SJSA1 (cell line): ENCODE measurements at regions not wholly inside any gene's neighbourhood (a gene's known extent, or its start where the extent isn't known, plus 50 kb on each side); places are given as distances from the start of the nearest gene placed in this dataset.

Source experiments
- DNase-seq, 2 experiments: peaks; one replicate each; pipeline ENCODE4 v3.0.0-alpha.2; 2015 to 2020; ENCODE audit warnings: low spot score in 2 of 2, low read depth in 1 of 2
- H3K27ac ChIP-seq: fragments of 250-450 bp; sonication (Bioruptor Pico); 2 replicates; pipeline ENCODE4 v1.5.1; 2020; ENCODE audit warnings: mild to moderate bottlenecking, moderate library complexity
- H3K27me3 ChIP-seq: fragments of 250-450 bp; sonication (Bioruptor Pico); replicated peaks from 2 replicates; pipeline ENCODE4 v1.5.1; 2020; ENCODE audit warnings: mild to moderate bottlenecking, moderate library complexity
- H3K36me3 ChIP-seq: fragments of 250-450 bp; sonication (Bioruptor Pico); 2 replicates; pipeline ENCODE4 v1.5.1; 2020; ENCODE audit warnings: mild to moderate bottlenecking
- H3K4me1 ChIP-seq: fragments of 250-450 bp; sonication (Bioruptor Pico); replicated peaks from 2 replicates; pipeline ENCODE4 v1.6.1; 2021; ENCODE audit warnings: mild to moderate bottlenecking
- H3K4me3 ChIP-seq: fragments of 250-450 bp; sonication (Bioruptor Pico); 2 replicates; pipeline ENCODE4 v1.5.1; 2020; ENCODE audit warnings: mild to moderate bottlenecking
- H3K9me3 ChIP-seq: fragments of 250-450 bp; sonication (Bioruptor Pico); replicated peaks from 2 replicates; pipeline ENCODE4 v1.5.1; 2020; ENCODE audit warnings: mild to moderate bottlenecking

DNA sequence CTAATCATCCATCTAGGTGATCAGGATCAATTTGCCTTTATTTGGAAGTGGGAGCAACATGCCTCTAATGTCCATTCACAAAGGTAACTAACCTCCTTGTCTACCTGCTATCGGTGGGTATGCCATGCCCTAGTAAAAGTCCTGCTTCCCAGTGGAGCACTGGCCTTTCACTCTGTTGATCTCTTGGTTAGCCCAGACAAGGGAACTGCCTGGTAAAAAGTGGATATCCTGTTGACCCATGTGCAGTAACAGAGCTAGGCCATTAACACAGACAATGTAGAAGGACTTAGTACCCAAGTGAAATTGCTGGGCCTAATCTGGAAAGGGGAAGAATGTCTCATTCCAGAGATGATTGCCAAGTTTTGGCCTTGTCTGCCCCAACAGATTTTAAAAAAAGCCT lies 171.5 kb upstream of the CSNK1A1L start:
- H3K36me3 ChIP-seq = no peaks in the 10 kb centered on the region
- H3K4me3 ChIP-seq = no peak overlapping the region
- DNase-seq = no peak
- H3K27me3 ChIP-seq = no peaks in the 10 kb centered on the region
- no peaks in the 10 kb centered on the region for H3K4me1 ChIP-seq
- H3K27ac ChIP-seq = no peak overlapping the region
- no peaks in the 10 kb centered on the region for H3K9me3 ChIP-seq

DNA sequence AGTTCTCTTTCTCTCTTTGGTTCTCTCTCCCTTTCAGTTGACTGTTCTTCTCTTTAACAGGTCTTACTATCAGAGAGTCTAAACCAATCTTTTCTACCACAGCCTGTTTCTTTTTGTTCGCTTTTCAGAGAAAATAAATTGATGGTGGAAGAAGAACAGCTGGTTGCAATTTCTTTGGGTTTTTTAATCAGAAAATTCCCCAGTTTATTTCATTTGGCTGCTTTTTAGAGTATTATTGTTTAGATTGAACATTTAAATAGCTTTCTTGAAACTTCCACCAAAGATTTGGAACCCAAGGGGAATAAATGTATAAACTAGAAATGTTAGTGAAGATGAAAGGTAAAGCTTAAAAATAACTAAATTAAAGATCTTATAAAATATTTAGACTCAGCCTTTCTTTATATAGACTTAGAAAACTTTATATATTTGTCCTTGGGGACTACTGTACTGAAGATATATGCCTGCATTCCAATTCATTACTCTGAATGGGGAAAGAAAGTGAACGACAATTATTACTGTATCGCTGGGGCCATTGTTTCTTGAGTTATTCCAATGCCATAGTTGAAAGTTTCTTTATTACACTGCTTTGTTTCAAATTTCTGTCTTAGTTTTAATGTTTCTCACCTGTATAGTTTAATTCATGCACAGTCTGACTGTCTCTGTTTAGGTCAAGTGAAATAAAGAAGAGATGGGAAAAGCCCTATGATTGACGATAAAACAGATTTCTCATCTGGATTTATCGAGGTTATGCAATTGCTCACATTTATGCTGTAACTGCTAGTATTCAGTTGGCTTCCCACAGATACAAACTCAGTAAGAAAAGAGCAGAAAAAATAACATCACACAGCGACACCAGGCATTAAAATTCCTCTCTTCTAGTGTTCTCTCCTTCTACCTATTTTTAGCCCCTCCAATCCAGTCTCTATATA lies 169.4 kb upstream of the CSNK1A1L start:
- no peaks in the 10 kb centered on the region for H3K27me3 ChIP-seq
- no peaks in the 10 kb centered on the region for H3K9me3 ChIP-seq
- no peaks in the 10 kb centered on the region for H3K4me1 ChIP-seq
- H3K36me3 ChIP-seq = no peaks in the 10 kb centered on the region
- no peak overlapping the region for H3K27ac ChIP-seq
- no peak overlapping the region for H3K4me3 ChIP-seq
- no peak for DNase-seq

DNA sequence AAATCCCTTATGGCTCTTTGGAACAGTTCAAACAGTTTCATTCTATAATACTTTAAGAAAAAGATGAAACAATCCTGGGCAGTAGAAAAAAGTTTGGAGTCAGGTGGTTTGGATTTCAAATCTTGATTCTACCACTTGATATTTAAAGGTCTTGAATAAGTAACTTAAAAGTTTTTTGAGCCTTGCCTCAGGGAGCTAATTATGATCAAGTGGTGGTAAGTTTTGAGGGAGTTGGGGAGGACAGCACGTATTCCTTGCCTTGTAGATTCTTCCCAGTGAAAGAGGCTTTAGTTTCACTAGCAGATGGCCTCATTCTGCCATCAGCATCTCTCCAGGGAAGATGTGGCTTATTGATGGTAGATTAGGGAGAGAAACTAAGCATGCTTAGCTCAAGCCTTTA lies 168.4 kb upstream of the CSNK1A1L start:
- H3K9me3 ChIP-seq = no peaks in the 10 kb centered on the region
- no peak for DNase-seq
- no peaks in the 10 kb centered on the region for H3K4me1 ChIP-seq
- H3K36me3 ChIP-seq = no peaks in the 10 kb centered on the region
- no peak overlapping the region for H3K27ac ChIP-seq
- H3K4me3 ChIP-seq = no peak overlapping the region
- no peaks in the 10 kb centered on the region for H3K27me3 ChIP-seq

DNA sequence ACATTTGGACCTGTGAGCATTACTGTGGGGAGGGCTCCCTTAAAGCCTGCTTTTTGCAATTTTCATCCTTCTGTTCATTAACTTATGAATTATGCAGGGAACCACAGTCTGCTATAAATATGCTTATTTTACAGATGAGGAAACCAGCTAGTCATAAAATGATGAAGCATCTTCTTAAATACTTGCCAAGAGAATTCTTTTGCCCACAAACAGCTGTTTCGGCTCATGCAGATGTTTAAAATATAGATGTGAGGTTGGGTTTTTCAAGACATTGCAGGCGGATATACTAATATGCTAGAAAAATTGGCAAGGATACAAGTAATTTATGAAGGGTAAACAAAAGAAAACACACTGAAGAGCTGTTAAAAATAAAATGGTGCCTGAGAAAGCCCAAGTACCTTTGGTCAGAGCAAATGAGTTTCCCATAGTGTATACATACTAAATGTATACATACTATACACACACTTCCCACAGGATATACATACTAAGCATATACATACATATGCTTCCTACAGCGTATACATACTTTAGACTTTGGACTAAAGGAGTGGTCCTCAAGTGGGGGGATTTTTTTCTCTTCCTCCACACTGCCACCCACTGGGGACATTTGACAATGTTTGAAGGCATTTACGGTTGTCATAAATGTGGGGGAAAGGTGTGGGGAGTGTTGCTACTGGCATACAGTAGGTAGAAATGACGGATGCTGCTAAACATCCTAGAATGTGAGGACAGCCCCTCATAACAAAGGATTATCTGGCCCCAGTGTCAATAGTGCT lies 164.9 kb upstream of the CSNK1A1L start:
- Histone ChIP-seq H3K27me3 (no peaks in the 10 kb centered on the region), H3K4me1 (no peaks in the 10 kb centered on the region), H3K4me3 (no peak overlapping the region), H3K36me3 (no peaks in the 10 kb centered on the region), H3K9me3 (no peaks in the 10 kb centered on the region), H3K27ac (no peak overlapping the region)
- no peak for DNase-seq

DNA sequence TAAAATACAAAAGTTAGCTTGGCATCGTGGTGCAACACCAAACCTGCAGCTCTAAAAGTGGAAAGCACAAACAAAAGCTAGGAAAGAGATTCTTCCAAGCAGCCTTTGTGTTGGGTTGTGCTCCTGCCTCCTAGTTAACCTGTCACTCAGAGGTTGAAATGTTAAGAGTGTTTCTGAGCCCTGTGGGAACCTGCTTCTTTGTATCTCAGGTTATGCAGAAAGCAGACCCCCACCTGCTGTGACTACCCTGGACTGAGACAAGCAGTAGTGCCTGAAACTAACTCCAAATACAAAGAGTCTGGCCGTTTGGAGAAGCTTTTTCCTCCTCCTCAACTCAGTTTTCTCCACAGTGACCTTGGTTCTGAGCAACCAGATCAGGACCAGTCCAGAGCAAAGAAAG lies 158.4 kb upstream of the CSNK1A1L start:
- Histone ChIP-seq H3K9me3 (no peaks in the 10 kb centered on the region), H3K27ac (no peak overlapping the region), H3K27me3 (no peaks in the 10 kb centered on the region), H3K4me3 (no peak overlapping the region), H3K36me3 (no peaks in the 10 kb centered on the region), H3K4me1 (no peaks in the 10 kb centered on the region)
- DNase-seq = no peak

DNA sequence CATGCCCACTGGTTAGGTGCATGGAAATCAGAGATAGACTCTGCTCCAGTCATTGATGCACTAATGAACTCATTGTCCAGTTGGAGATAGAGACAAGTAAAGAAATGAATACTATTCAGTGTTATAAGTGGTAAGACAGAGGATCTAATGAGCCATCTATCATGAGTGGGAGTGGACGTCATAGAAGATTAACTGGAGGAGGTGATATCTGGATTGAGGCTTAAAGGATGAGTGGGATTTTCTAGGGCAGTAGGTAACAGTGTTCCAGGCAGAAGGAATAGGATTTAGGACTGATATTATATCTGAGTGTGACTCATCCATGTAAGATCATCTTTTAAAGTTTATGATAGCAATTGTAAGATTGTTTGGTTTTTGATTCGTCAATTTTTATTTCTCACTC lies 152.2 kb upstream of the CSNK1A1L start:
- Histone ChIP-seq H3K4me1 (no peaks in the 10 kb centered on the region), H3K4me3 (no peak overlapping the region), H3K27ac (no peak overlapping the region), H3K36me3 (no peaks in the 10 kb centered on the region), H3K27me3 (no peaks in the 10 kb centered on the region), H3K9me3 (no peaks in the 10 kb centered on the region)
- DNase-seq = no peak

DNA sequence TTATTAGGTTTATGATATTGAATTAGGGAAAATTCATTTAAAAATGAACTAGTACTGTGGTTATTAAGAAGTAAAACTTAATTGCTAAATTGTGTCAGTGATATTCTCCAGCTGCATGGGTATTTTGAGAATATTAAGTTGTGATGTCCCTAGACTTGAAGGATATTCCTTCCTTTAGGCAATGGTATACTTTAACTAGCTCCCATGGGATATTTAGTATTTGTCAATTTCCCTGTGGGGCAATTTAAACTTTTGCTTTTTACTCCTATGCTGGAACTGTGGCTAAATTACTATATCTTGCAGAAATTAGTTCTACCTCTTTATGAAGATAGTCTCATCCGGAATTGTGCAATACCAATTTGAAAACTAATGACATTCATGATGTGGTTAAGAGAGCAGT lies 151.6 kb upstream of the CSNK1A1L start:
- Histone ChIP-seq H3K27ac (no peak overlapping the region), H3K9me3 (no peaks in the 10 kb centered on the region), H3K4me1 (no peaks in the 10 kb centered on the region), H3K4me3 (no peak overlapping the region), H3K36me3 (no peaks in the 10 kb centered on the region), H3K27me3 (no peaks in the 10 kb centered on the region)
- no peak for DNase-seq

DNA sequence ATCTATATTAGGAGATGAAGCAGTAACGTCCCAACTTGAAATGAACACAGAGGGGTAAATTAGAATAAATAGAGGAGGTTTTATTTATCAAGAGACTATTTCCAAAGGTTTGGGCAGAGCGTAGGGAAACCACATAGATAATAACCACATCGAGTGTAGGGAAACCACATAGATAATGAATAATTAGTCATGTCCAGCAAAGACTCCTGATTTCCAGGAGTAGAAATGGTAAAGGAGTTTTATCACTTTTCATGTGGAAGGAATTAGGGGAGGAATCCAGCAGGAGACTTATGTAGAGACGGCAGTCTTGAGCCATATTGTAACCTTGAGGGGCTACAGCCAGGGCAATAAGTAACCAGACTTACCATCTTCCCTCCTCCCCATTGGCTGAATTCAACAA lies 136.3 kb upstream of the CSNK1A1L start:
- H3K27ac ChIP-seq = no peak overlapping the region
- DNase-seq = no peak
- H3K27me3 ChIP-seq = no peaks in the 10 kb centered on the region
- H3K4me3 ChIP-seq = no peak overlapping the region
- no peaks in the 10 kb centered on the region for H3K36me3 ChIP-seq
- H3K4me1 ChIP-seq = no peaks in the 10 kb centered on the region
- no peaks in the 10 kb centered on the region; the same call in 1 of the 2 replicates for H3K9me3 ChIP-seq

DNA sequence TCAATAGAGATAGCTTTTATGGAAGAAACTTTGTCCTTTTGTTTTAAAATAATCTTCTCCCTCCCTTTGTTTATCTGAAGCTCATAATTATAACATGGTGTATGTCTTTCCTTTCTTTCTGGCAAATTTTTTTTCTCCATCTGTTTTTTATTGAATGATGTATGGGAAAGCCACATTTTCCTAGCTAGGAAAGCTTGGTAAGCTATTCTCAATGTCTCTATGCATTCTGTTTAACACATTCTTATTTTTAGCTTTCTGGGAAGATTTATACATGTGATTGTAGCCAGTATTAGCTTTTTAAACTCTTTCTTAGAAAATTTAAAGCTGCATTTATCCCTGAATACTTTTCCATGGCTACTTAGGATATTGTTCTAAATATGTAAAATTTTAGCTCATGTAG lies 124.9 kb upstream of the CSNK1A1L start:
- Histone ChIP-seq H3K27me3 (no peaks in the 10 kb centered on the region), H3K36me3 (no peaks in the 10 kb centered on the region), H3K4me1 (no peaks in the 10 kb centered on the region), H3K27ac (no peak overlapping the region), H3K4me3 (no peak overlapping the region), H3K9me3 (no peaks in the 10 kb centered on the region)
- DNase-seq = no peak

DNA sequence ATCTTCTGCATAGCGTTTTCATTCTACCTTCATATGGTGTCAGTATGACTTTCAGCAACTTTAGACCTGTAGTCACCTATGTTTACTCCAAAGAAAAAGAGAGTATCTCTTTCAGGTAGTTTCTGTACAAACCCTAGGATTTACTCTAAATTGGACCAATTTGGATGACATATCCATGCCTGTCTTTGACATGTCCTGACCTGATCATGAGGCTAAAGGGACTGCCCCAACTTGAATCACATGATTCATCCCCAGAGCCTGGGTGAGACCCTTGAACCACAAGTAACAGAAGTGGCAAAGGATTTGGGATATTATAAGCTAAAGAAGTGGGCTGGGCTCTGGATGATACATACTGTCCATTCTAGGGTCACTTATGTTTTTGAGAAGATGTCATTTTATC lies 124.5 kb upstream of the CSNK1A1L start:
- Histone ChIP-seq H3K36me3 (no peaks in the 10 kb centered on the region), H3K27ac (no peak overlapping the region), H3K4me3 (no peak overlapping the region), H3K4me1 (no peaks in the 10 kb centered on the region), H3K9me3 (no peaks in the 10 kb centered on the region), H3K27me3 (no peaks in the 10 kb centered on the region)
- DNase-seq = no peak

DNA sequence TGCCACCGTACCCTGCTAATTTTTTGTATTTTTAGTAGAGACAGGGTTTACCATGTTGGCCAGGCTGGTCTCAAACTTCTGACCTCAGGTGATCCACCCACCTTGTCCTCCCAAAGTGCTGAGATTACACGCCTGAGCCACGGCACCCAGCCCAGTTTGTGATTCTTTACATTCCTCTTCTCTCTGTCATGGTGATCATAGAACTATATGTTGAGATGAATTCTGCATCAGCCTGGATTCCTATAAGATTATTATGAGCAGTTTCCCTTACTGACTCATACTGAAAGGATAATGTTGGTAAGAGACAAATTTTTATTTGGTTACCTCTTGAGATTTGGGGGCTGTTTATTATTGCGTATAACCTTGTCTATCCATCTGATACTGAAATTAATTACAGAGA lies 121.5 kb upstream of the CSNK1A1L start:
- Histone ChIP-seq H3K9me3 (no peaks in the 10 kb centered on the region), H3K27me3 (no peaks in the 10 kb centered on the region), H3K4me3 (no peak overlapping the region), H3K36me3 (no peaks in the 10 kb centered on the region), H3K27ac (no peak overlapping the region), H3K4me1 (no peaks in the 10 kb centered on the region)
- DNase-seq = no peak

DNA sequence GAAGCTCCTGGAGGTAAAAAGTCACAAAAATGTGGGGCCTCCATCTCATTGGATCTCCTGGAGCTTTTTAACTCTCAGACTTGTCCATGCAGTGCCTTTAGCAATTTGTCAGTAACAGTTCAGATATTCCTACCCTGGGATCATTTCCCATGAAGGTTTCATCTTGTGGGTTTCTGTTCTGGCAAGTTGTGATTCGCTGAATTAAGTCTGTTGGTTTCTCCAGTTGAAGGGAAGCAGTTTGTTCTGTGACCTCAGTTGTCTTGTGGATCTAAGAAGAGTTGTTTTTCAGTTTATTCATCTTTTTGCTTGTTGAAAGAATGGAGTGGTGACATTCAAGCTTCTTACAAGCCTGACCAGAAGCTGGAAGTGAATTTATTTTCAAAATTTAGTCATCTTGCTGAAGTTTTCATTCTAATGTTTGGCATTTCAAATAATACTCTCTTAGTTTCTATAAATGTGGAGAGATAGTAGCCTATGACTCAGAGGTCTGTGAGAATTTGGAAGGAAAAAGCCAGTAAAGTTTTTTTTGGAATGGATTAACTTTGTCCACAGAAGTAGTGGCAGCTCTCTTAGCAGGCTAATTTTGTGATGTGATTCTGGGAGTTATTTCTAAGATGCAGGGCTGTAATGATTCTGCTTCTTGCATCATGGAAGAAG lies 120.1 kb upstream of the CSNK1A1L start:
- Histone ChIP-seq H3K27me3 (no peaks in the 10 kb centered on the region), H3K36me3 (no peaks in the 10 kb centered on the region), H3K4me3 (no peak overlapping the region), H3K9me3 (no peaks in the 10 kb centered on the region), H3K4me1 (no peaks in the 10 kb centered on the region), H3K27ac (no peak overlapping the region)
- DNase-seq = no peak

DNA sequence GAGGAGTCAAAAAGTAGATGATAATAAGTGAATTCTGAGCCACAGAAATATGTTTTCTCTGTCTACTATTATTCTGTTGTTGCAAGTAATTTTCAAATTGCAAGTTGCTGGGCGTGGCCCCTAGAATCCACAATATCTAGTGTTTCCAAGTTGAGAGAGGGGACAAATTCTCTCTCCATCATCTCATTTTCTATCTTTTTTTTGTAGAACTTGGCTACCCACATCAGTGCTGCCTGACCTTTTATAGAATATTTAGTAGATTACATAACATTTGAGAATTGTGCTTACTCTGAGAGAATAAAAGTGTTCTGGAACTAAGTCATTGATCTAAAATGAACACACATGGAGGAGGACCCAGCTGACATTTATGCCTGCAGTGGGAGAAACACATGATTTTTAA lies 110.9 kb upstream of the CSNK1A1L start:
- no peaks in the 10 kb centered on the region for H3K36me3 ChIP-seq
- H3K4me3 ChIP-seq = no peak overlapping the region
- H3K9me3 ChIP-seq = no peaks in the 10 kb centered on the region
- no peak for DNase-seq
- no peaks in the 10 kb centered on the region for H3K4me1 ChIP-seq
- no peaks in the 10 kb centered on the region for H3K27me3 ChIP-seq
- H3K27ac ChIP-seq = no peak overlapping the region

DNA sequence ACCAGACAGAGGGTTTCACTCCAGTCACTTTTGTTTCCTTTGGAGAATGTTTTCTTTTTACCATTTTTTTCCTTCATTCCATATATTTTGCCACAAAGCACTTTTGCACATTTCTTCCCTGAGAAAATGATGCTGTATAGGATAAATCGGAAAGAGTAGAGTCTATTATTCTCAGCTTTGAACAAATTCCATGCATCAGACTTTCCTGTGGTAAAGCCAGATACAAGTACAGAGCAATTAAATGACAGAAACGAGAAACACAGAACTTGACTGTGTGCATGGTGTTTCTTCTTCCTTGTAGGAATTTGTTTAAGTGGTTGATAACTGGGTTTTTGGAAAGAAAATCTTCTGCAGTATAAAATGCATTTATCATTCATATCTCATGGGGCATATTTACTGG lies 107.4 kb upstream of the CSNK1A1L start:
- H3K4me1 ChIP-seq = no peaks in the 10 kb centered on the region; the same call in 1 of the 2 replicates
- no peak overlapping the region for H3K27ac ChIP-seq
- H3K9me3 ChIP-seq = no peaks in the 10 kb centered on the region
- H3K27me3 ChIP-seq = no peaks in the 10 kb centered on the region
- no peak for DNase-seq
- H3K36me3 ChIP-seq = no peaks in the 10 kb centered on the region
- no peak overlapping the region for H3K4me3 ChIP-seq
